Progenitor cell of endocrine pancreas (in vitro differentiated cells): ENCODE measurements at regions not wholly inside any gene's neighbourhood (a gene's known extent, or its start where the extent isn't known, plus 50 kb on each side); places are given as distances from the start of the nearest gene placed in this dataset.

ENCODE experiments used
- DNase-seq: peaks from one replicate; pipeline ENCODE4 v3.0.0; 2021; ENCODE audit warnings: low spot score; ENCODE audit not compliant: unreplicated experiment
- H3K27ac Mint-ChIP-seq: 2 replicates; pipeline ENCODE4 v1.8.0; 2021; ENCODE audit warnings: mild to moderate bottlenecking, moderate library complexity, mixed read lengths
- H3K27me3 Mint-ChIP-seq: 2 replicates; pipeline ENCODE4 v1.8.0; 2021; ENCODE audit warnings: mixed read lengths
- H3K36me3 Mint-ChIP-seq: 2 replicates; pipeline ENCODE4 v1.8.0; 2022; ENCODE audit warnings: mixed read lengths; ENCODE audit not compliant: insufficient read depth
- H3K4me1 Mint-ChIP-seq: 2 replicates; pipeline ENCODE4 v1.8.0; 2021; ENCODE audit warnings: low read depth, mixed read lengths
- H3K4me3 Mint-ChIP-seq: 2 replicates; pipeline ENCODE4 v1.8.0; 2021; ENCODE audit warnings: low read depth, mild to moderate bottlenecking, moderate library complexity, mixed read lengths
- H3K9me3 Mint-ChIP-seq: 2 replicates; pipeline ENCODE4 v1.8.0; 2021; ENCODE audit warnings: low read depth, mixed read lengths
- TF ChIP-seq, protein P1 (sequence below): fragments of 200-600 bp; sonication (generic); IDR thresholded peaks from one replicate; pipeline ENCODE4 v1.5.0; 2021; ENCODE audit warnings: antibody characterized with exemption, mild to moderate bottlenecking; ENCODE audit not compliant: unreplicated experiment

DNA sequence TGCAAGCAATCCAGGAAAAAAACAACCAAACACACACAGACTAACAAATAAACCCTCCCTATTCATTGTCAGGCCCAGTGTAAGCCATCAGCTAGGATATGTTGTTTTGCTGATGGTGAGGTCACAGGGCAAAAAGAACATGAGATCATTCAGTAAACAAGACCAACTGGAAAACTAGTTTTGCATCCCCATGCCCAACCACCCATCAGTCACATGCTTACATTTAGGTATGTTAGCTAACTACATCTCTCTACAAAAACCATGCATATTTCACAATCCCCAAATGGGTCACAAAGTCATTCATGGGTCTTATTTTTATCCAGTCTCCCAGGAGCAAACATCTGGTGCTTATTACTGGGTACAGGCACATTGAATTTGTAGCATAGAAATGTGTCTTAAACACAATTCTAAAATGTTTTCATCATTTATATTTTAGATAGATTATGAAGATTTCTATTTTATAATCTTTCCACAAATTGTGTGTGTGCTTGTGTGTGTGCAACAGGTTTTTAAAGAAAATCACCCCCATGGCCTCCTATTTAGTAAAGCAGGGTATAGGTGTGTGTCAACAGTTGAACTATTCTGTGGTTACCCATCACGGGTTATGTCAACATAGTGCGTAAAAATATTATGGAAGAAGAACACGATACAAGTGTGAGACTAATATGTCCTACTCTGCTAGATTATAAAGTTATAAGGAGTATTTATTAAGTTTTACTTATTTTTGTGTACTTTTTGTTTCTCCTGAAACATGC, 103.8 kb upstream of the AKR1E2 start:
- H3K27me3 Mint-ChIP-seq, result no peaks in the 10 kb centered on the region
- H3K4me3 Mint-ChIP-seq, result no peak overlapping the region
- no peak for DNase-seq
- no peaks in the 10 kb centered on the region for H3K36me3 Mint-ChIP-seq
- H3K27ac Mint-ChIP-seq, result no peak overlapping the region
- no peaks in the 10 kb centered on the region for H3K4me1 Mint-ChIP-seq
- H3K9me3 Mint-ChIP-seq, result peaks cover 4% of the 10 kb centered on the region
- TF ChIP-seq, protein P1, sequence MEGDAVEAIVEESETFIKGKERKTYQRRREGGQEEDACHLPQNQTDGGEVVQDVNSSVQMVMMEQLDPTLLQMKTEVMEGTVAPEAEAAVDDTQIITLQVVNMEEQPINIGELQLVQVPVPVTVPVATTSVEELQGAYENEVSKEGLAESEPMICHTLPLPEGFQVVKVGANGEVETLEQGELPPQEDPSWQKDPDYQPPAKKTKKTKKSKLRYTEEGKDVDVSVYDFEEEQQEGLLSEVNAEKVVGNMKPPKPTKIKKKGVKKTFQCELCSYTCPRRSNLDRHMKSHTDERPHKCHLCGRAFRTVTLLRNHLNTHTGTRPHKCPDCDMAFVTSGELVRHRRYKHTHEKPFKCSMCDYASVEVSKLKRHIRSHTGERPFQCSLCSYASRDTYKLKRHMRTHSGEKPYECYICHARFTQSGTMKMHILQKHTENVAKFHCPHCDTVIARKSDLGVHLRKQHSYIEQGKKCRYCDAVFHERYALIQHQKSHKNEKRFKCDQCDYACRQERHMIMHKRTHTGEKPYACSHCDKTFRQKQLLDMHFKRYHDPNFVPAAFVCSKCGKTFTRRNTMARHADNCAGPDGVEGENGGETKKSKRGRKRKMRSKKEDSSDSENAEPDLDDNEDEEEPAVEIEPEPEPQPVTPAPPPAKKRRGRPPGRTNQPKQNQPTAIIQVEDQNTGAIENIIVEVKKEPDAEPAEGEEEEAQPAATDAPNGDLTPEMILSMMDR, result no peak

DNA sequence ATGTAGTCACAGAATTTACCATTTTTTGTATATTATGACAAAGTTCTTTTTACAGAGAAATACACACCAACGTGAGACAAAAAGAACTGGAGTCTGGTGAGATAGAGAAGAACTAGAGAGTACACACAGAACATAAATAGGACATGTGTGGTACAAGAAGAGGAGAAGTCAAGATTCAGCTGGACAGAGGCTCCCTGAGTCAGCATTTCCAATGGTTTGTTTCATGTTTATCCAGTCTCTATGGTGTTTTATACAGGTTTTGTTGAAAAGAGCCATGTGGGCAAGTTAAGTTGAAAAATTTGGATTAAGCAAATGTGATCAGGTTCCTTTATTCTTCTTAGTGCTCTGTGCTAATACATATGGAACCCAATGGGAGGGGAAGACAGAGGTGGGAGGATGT, 105.5 kb upstream of the AKR1E2 start:
- TF ChIP-seq, protein P1, result no peak
- H3K27me3 Mint-ChIP-seq, result no peaks in the 10 kb centered on the region
- H3K36me3 Mint-ChIP-seq, result no peaks in the 10 kb centered on the region
- H3K4me1 Mint-ChIP-seq, result no peaks in the 10 kb centered on the region
- peaks cover 4% of the 10 kb centered on the region for H3K9me3 Mint-ChIP-seq
- no peak overlapping the region for H3K27ac Mint-ChIP-seq
- no peak for DNase-seq
- H3K4me3 Mint-ChIP-seq, result no peak overlapping the region

DNA sequence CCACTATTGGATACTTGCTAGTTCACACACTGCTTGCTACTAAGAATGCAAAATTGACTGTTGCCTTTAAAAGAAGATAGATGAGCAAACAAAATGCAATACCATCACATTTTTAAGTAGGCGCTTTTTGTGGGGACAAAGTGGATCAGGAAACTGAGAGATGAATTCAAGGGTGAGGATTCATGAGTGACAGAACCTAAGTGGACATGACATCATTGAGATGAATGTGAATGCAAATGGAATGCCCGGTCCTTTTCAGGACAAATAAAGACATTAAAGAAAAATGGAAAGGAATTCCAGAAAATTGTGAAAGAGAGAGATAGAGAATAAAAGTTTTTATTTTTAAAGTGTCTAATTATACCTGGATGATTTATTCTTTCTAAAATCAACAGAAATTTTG, 106.3 kb upstream of the AKR1E2 start:
- H3K4me1 Mint-ChIP-seq, result no peaks in the 10 kb centered on the region
- no peaks in the 10 kb centered on the region for H3K36me3 Mint-ChIP-seq
- H3K27ac Mint-ChIP-seq, result no peak overlapping the region
- no peak overlapping the region for H3K4me3 Mint-ChIP-seq
- peaks cover 6% of the 10 kb centered on the region for H3K27me3 Mint-ChIP-seq
- H3K9me3 Mint-ChIP-seq, result peaks cover 4% of the 10 kb centered on the region
- TF ChIP-seq, protein P1, result no peak
- no peak for DNase-seq

DNA sequence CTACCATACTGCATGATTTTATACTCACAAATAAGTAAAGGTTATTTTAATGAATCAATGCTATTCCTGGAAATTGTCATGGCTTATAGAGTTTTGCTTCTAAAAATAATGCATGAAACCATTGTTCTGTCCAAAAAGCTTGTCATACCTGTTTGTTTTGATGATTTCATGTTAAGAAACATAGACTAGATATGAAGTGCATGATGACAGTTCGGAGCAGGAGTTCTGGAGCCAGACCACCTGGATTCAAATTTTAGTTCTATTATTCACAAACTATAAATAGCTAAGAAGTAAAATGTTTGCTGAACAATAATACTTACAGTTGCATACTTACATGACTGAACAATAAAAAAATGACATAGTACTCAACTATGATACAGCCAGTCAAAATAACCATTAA, 107.0 kb upstream of the AKR1E2 start:
- H3K4me3 Mint-ChIP-seq, result no peak overlapping the region
- no peaks in the 10 kb centered on the region for H3K36me3 Mint-ChIP-seq
- H3K27me3 Mint-ChIP-seq, result peaks cover 6% of the 10 kb centered on the region
- peaks cover 4% of the 10 kb centered on the region for H3K9me3 Mint-ChIP-seq
- no peaks in the 10 kb centered on the region for H3K4me1 Mint-ChIP-seq
- TF ChIP-seq, protein P1, result no peak
- H3K27ac Mint-ChIP-seq, result no peak overlapping the region
- no peak for DNase-seq

DNA sequence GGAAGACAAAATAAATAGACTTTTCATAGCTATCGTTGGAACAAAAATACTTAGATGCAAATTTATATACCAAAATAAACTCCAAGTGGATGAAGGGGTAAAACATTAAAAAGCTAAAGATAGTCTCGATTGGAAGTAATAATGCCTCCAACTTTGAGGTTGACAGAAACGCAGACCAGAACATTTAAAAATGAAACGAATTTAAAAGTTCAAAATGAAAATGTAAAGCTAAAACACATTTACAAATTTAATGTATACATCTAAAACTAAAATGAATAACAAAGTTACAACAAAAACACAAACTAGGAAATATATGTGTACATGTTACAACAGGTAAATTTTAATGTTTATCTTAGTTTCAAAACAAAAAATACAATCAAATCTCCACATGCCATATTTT, 107.5 kb upstream of the AKR1E2 start:
- TF ChIP-seq, protein P1, result no peak
- Mint-ChIP-seq H3K27me3 (peaks cover 6% of the 10 kb centered on the region), H3K27ac (no peak overlapping the region), H3K4me1 (no peaks in the 10 kb centered on the region), H3K9me3 (peaks cover 4% of the 10 kb centered on the region), H3K36me3 (no peaks in the 10 kb centered on the region), H3K4me3 (no peak overlapping the region)
- no peak for DNase-seq
